K562 (cell line): ENCODE measurements at regions not wholly inside any gene's neighbourhood (a gene's known extent, or its start where the extent isn't known, plus 50 kb on each side); places are given as distances from the start of the nearest gene placed in this dataset.
A peak's percentile ranks its signal among the peaks of the same experiment; 100 is the strongest.

Experiments
- ARHGAP35 ChIP-seq: fragments of 450-650 bp; IDR thresholded peaks from 2 replicates; pipeline ENCODE4 v1.6.1; 2018; ENCODE audit not compliant: partially characterized antibody
- CBX8 ChIP-seq: fragments of 200-600 bp; sonication (generic); IDR thresholded peaks from 2 replicates; pipeline ENCODE4 v1.6.1; 2012; ENCODE audit warnings: borderline replicate concordance, mixed run types, low read depth, mild to moderate bottlenecking, moderate library complexity, mixed read lengths, low read length, control low read depth, inconsistent platforms; ENCODE audit not compliant: poor library complexity, severe bottlenecking; ENCODE audit errors: extremely low read depth
- CCAR2 ChIP-seq: fragments of 200-400 bp; formaldehyde crosslinking; IDR thresholded peaks from 2 replicates; pipeline ENCODE4 v1.6.1; 2017; ENCODE audit warnings: mild to moderate bottlenecking, low read depth, low read length
- FOXM1 ChIP-seq, 2 experiments: fragments of 450-650 bp in 1 of 2; sonication (generic) in 1 of 2; formaldehyde crosslinking in 1 of 2; IDR thresholded peaks; 2 replicates each; pipeline versions ENCODE4 v1.6.1 to v1.9.0; 2017 to 2022; ENCODE audit warnings: low read depth in 2 of 2, mild to moderate bottlenecking in 2 of 2, missing genetic modification reagents in 1 of 2, moderate library complexity in 1 of 2
- HNRNPK ChIP-seq: fragments of 200-400 bp; formaldehyde crosslinking; IDR thresholded peaks from one replicate; pipeline ENCODE4 v1.6.1; 2018; ENCODE audit warnings: mild to moderate bottlenecking, low read depth, low read length; ENCODE audit not compliant: poor library complexity, severe bottlenecking
- ILK ChIP-seq: fragments of 450-650 bp; IDR thresholded peaks from 2 replicates; pipeline ENCODE4 v1.6.1; 2016; ENCODE audit warnings: missing genetic modification characterization, low read depth, mild to moderate bottlenecking, missing compliant biosample characterization, moderate library complexity, borderline replicate concordance
- MAFF ChIP-seq: IDR thresholded peaks from 2 replicates; pipeline ENCODE4 v1.6.1; 2012; ENCODE audit warnings: low read length, improper control_type of control experiment
- NCOA6 ChIP-seq: fragments of 450-650 bp; IDR thresholded peaks from 2 replicates; pipeline ENCODE4 v1.6.1; 2017; ENCODE audit warnings: mild to moderate bottlenecking
- NFATC3 ChIP-seq: fragments of 450-650 bp; IDR thresholded peaks from 2 replicates; pipeline ENCODE4 v1.6.1; 2017; ENCODE audit warnings: mild to moderate bottlenecking
- NR2C1 ChIP-seq, 2 experiments: fragments of 450-650 bp; IDR thresholded peaks; 2 replicates each; pipeline ENCODE4 v1.6.1; 2017; ENCODE audit warnings: mild to moderate bottlenecking in 2 of 2, antibody characterized with exemption in 1 of 2, inconsistent platforms in 1 of 2, missing compliant biosample characterization in 1 of 2, missing genetic modification characterization in 1 of 2
- NR2C2 ChIP-seq, 2 experiments: fragments of 200-800 bp in 1 of 2; sonication (Bioruptor generic) in 1 of 2; sonication (generic) in 1 of 2; formaldehyde crosslinking in 1 of 2; IDR thresholded peaks; 2 replicates each; pipeline versions ENCODE4 v1.6.1 to v1.8.0; 2016 to 2022; ENCODE audit warnings: mild to moderate bottlenecking in 1 of 2, missing compliant biosample characterization in 1 of 2, missing genetic modification characterization in 1 of 2, missing genetic modification reagents in 1 of 2
- RB1 ChIP-seq: fragments of 450-650 bp; IDR thresholded peaks from 2 replicates; pipeline ENCODE4 v1.6.1; 2017; ENCODE audit warnings: low read depth, mild to moderate bottlenecking
- SNIP1 ChIP-seq: fragments of 450-650 bp; IDR thresholded peaks from 2 replicates; pipeline ENCODE4 v1.7.1; 2017; ENCODE audit warnings: low read depth, mild to moderate bottlenecking
- ZBTB1 ChIP-seq: sonication (generic); formaldehyde crosslinking; IDR thresholded peaks from 2 replicates; pipeline ENCODE4 v1.8.1; 2023; ENCODE audit warnings: missing genetic modification reagents, low read depth, mild to moderate bottlenecking, borderline replicate concordance
- ZNF133 ChIP-seq: fragments of 250-450 bp; sonication (Bioruptor Pico); IDR thresholded peaks from 2 replicates; pipeline ENCODE4 v1.4.0; 2020; ENCODE audit warnings: mild to moderate bottlenecking
- ZNF197 ChIP-seq: fragments of 200-800 bp; sonication (Bioruptor generic); IDR thresholded peaks from 2 replicates; pipeline ENCODE4 v1.6.1; 2016; ENCODE audit warnings: low read depth, missing genetic modification characterization, missing compliant biosample characterization
- ZNF3 ChIP-seq: fragments of 250-450 bp; sonication (Bioruptor Pico); IDR thresholded peaks from 2 replicates; pipeline ENCODE4 v1.5.0; 2021; ENCODE audit warnings: mild to moderate bottlenecking, moderate library complexity
- ZNF431 ChIP-seq: sonication (generic); formaldehyde crosslinking; IDR thresholded peaks from 2 replicates; pipeline ENCODE4 v1.8.0; 2022; ENCODE audit warnings: mild to moderate bottlenecking, missing genetic modification reagents
- ZNF77 ChIP-seq: fragments of 250-450 bp; sonication (Bioruptor Pico); IDR thresholded peaks from 2 replicates; pipeline ENCODE4 v1.5.0; 2020
- TF ChIP-seq, protein P1 (sequence below): fragments of 250-450 bp; sonication (Bioruptor Pico); IDR thresholded peaks from 2 replicates; pipeline ENCODE4 v1.5.0; 2021
- TF ChIP-seq, protein P2 (sequence below): fragments of 250-450 bp; sonication (Bioruptor Pico); IDR thresholded peaks from 2 replicates; pipeline ENCODE4 v1.5.0; 2021
- TF ChIP-seq, protein P3 (sequence below): fragments of 450-650 bp; IDR thresholded peaks from 2 replicates; pipeline ENCODE4 v1.6.1; 2018; ENCODE audit not compliant: partially characterized antibody

DNA sequence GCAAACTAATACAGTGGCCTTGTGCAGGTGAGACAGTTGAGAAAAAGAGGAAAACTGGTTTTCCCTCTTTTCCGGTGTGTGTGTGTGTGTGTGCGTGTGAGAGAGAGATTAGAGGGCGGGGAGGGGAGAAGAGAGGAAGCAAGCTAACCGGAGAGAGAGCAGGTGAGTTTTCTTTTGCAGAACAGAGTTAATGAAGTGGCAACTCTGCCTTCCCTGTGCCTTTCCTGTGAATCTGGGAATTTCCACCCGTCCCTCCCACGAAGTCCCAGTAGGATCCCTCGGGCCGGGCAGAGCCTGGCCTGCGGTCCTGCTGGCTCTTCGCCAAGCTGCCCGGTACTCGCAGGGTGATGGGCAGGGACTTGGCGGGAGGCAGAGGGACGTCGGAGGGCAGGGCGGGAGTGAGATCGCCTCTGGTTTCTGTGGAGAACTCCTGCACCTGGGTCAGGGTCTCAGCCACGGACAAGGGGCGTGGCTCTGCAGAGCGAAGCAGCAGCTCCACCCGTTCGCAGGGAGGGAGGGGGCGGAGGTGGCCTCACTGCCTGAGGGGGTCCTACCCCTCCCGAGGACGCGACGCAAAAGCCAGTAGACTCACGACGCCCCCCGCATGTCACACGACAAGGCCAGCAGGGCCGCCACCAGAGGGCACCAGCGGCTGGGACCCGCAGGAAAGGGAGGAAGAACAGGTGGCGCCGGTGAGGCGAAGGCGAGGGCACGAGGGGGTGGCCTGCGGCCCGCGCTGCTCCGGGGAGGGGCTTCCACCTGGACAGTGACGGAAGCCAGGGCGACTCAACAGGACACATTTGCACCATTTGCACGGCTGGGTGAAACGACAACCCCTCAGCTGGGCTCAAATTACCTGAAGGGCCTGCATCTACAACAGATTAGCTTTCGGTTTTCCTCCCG is 51.2 kb upstream of the RNF182 start (continued):
- TF ChIP-seq NR2C1 (IDR thresholded peaks at IDR 0.05): no peak
- no peak for TF ChIP-seq NR2C1 (tag; IDR thresholded peaks at IDR 0.05)
- TF ChIP-seq ZNF133: no peak
- no peak for TF ChIP-seq HNRNPK
- no peak for TF ChIP-seq NFATC3
- TF ChIP-seq, protein P1, sequence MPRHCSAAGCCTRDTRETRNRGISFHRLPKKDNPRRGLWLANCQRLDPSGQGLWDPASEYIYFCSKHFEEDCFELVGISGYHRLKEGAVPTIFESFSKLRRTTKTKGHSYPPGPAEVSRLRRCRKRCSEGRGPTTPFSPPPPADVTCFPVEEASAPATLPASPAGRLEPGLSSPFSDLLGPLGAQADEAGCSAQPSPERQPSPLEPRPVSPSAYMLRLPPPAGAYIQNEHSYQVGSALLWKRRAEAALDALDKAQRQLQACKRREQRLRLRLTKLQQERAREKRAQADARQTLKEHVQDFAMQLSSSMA: no peak
- no peak for TF ChIP-seq CCAR2
- no peak for TF ChIP-seq NCOA6
- TF ChIP-seq ZNF197: no peak
- no peak for TF ChIP-seq ZNF77 (CRISPR knock-in tag)
- TF ChIP-seq FOXM1 (IDR thresholded peaks at IDR 0.05; ENCODE audit: low read depth): no peak
- TF ChIP-seq FOXM1 (CRISPR knock-in tag; IDR thresholded peaks at IDR 0.05; ENCODE audit: low read depth): peak; percentile 99
- TF ChIP-seq ZNF431 (CRISPR knock-in tag): peak; percentile 93
- TF ChIP-seq CBX8: no peak
- no peak for TF ChIP-seq SNIP1
- TF ChIP-seq ZBTB1: peak; percentile 92
- no peak for TF ChIP-seq ILK
- peak; percentile 75; the same call in 1 of the 2 replicates for TF ChIP-seq NR2C2 (CRISPR knock-in tag; IDR thresholded peaks at IDR 0.05)
- TF ChIP-seq NR2C2 (tag; IDR thresholded peaks at IDR 0.05): no peak
- TF ChIP-seq ZNF3 (CRISPR knock-in tag): no peak
- TF ChIP-seq, protein P2, sequence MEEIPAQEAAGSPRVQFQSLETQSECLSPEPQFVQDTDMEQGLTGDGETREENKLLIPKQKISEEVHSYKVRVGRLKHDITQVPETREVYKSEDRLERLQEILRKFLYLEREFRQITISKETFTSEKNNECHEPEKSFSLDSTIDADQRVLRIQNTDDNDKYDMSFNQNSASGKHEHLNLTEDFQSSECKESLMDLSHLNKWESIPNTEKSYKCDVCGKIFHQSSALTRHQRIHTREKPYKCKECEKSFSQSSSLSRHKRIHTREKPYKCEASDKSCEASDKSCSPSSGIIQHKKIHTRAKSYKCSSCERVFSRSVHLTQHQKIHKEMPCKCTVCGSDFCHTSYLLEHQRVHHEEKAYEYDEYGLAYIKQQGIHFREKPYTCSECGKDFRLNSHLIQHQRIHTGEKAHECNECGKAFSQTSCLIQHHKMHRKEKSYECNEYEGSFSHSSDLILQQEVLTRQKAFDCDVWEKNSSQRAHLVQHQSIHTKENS: no peak
- peak; percentile 87 for TF ChIP-seq RB1
- TF ChIP-seq MAFF: no peak
- TF ChIP-seq ARHGAP35: no peak
- TF ChIP-seq, protein P3, sequence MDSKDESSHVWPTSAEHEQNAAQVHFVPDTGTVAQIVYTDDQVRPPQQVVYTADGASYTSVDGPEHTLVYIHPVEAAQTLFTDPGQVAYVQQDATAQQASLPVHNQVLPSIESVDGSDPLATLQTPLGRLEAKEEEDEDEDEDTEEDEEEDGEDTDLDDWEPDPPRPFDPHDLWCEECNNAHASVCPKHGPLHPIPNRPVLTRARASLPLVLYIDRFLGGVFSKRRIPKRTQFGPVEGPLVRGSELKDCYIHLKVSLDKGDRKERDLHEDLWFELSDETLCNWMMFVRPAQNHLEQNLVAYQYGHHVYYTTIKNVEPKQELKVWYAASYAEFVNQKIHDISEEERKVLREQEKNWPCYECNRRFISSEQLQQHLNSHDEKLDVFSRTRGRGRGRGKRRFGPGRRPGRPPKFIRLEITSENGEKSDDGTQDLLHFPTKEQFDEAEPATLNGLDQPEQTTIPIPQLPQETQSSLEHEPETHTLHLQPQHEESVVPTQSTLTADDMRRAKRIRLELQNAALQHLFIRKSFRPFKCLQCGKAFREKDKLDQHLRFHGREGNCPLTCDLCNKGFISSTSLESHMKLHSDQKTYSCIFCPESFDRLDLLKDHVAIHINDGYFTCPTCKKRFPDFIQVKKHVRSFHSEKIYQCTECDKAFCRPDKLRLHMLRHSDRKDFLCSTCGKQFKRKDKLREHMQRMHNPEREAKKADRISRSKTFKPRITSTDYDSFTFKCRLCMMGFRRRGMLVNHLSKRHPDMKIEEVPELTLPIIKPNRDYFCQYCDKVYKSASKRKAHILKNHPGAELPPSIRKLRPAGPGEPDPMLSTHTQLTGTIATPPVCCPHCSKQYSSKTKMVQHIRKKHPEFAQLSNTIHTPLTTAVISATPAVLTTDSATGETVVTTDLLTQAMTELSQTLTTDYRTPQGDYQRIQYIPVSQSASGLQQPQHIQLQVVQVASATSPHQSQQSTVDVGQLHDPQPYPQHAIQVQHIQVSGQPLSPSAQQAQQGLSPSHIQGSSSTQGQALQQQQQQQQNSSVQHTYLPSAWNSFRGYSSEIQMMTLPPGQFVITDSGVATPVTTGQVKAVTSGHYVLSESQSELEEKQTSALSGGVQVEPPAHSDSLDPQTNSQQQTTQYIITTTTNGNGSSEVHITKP: peak; percentile 63
